GM23248 (cell line): ENCODE measurements at regions not wholly inside any gene's neighbourhood (a gene's known extent, or its start where the extent isn't known, plus 50 kb on each side); places are given as distances from the start of the nearest gene placed in this dataset.

Experiments
- DNase-seq: peaks from one replicate; pipeline ENCODE4 v3.0.0-alpha.2; 2015
- H2AFZ ChIP-seq: fragments of 200-600 bp; sonication (generic); 2 replicates; pipeline ENCODE4 v1.6.1; 2016; ENCODE audit warnings: antibody characterized with exemption
- H3F3A ChIP-seq: fragments of 200-600 bp; sonication (generic); 2 replicates; pipeline ENCODE4 v1.6.1; 2016; ENCODE audit warnings: mild to moderate bottlenecking, antibody characterized with exemption, mixed run types; ENCODE audit not compliant: insufficient read depth
- H3K27ac ChIP-seq: fragments of 200-600 bp; sonication (generic); 2 replicates; pipeline ENCODE4 v1.5.1; 2016; ENCODE audit warnings: mild to moderate bottlenecking
- H3K27me3 ChIP-seq: fragments of 200-600 bp; sonication (generic); replicated peaks from 2 replicates; pipeline ENCODE4 v1.6.1; 2016; ENCODE audit warnings: mild to moderate bottlenecking; ENCODE audit not compliant: insufficient read depth
- H3K36me3 ChIP-seq: fragments of 200-600 bp; sonication (generic); 2 replicates; pipeline ENCODE4 v1.6.1; 2016; ENCODE audit warnings: low read depth, mild to moderate bottlenecking
- H3K4me1 ChIP-seq: fragments of 200-600 bp; sonication (generic); 2 replicates; pipeline ENCODE4 v1.6.1; 2016; ENCODE audit warnings: mild to moderate bottlenecking; ENCODE audit not compliant: insufficient read depth
- H3K4me2 ChIP-seq: fragments of 200-600 bp; sonication (generic); one replicate; pipeline ENCODE4 v1.6.1; 2016; ENCODE audit warnings: mild to moderate bottlenecking; ENCODE audit not compliant: unreplicated experiment
- H3K4me3 ChIP-seq: fragments of 200-600 bp; sonication (generic); 2 replicates; pipeline ENCODE4 v1.5.1; 2016; ENCODE audit warnings: mild to moderate bottlenecking
- H3K79me2 ChIP-seq: fragments of 200-600 bp; sonication (generic); 2 replicates; pipeline ENCODE4 v1.6.1; 2016; ENCODE audit warnings: mild to moderate bottlenecking; ENCODE audit not compliant: insufficient read depth
- H3K9ac ChIP-seq: fragments of 200-600 bp; sonication (generic); 2 replicates; pipeline ENCODE4 v1.6.1; 2016; ENCODE audit warnings: mild to moderate bottlenecking
- H3K9me2 ChIP-seq: fragments of 200-600 bp; sonication (generic); 2 replicates; pipeline ENCODE4 v1.6.1; 2016; ENCODE audit warnings: mixed run types, mild to moderate bottlenecking, moderate library complexity; ENCODE audit not compliant: insufficient read depth
- H3K9me3 ChIP-seq: fragments of 200-600 bp; sonication (generic); one replicate; pipeline ENCODE4 v1.6.1; 2017; ENCODE audit warnings: low read depth
- H4K20me1 ChIP-seq: fragments of 200-600 bp; sonication (generic); 2 replicates; pipeline ENCODE4 v1.6.0; 2016; ENCODE audit not compliant: insufficient read depth
- EZH2 ChIP-seq: fragments of 200-600 bp; sonication (generic); IDR thresholded peaks from 2 replicates; pipeline ENCODE4 v1.6.1; 2018; ENCODE audit warnings: antibody characterized with exemption, mild to moderate bottlenecking; ENCODE audit not compliant: insufficient read depth, poor library complexity, severe bottlenecking
- EZH2phosphoT487 ChIP-seq: fragments of 200-600 bp; sonication (generic); IDR thresholded peaks from 2 replicates; pipeline ENCODE4 v1.6.1; 2018; ENCODE audit warnings: antibody characterized with exemption, moderate library complexity, mild to moderate bottlenecking, low read depth; ENCODE audit not compliant: insufficient read depth
- WGBS, 2 experiments: methylation state at CpG; one replicate each; pipeline ENCODE4 v1.1.6; 2015 to 2017; ENCODE audit warnings: low lambda C conversion rate in 2 of 2, low coverage in 1 of 2; ENCODE audit errors: missing lambda C conversion rate in 2 of 2; 5-methylcytosine and 5-hydroxymethylcytosine counted together
- in situ Hi-C: fragments of 300-500 bp; cut with MboI; formaldehyde crosslinking; loops from 2 replicates; pipeline ENCODE4 v1.15.0; 2020

GRCh38 chr15:31156808-31157207 lies 55.3 kb upstream of the TRPM1 start:
- Histone ChIP-seq H3K9ac (no peak overlapping the region), H3K9me2 (no peaks in the 10 kb centered on the region), H3K4me2 (no peak overlapping the region), H3K4me3 (no peak overlapping the region), H3K27me3 (peaks cover 41% of the 10 kb centered on the region), H3K4me1 (no peaks in the 10 kb centered on the region), H4K20me1 (no peaks in the 10 kb centered on the region), H2AFZ (no peak overlapping the region), H3K9me3 (no peaks in the 10 kb centered on the region), H3K36me3 (no peaks in the 10 kb centered on the region), H3F3A (no peaks in the 10 kb centered on the region), H3K79me2 (no peaks in the 10 kb centered on the region), H3K27ac (no peak overlapping the region)
- in situ Hi-C loops, result no loop called here
- DNase-seq, result no peak
- 25 to 37% methylated on average over 4 of the region's 4 CpGs for WGBS, 2 experiments
- TF ChIP-seq EZH2phosphoT487 (no peak), EZH2 (no peak)

DNA sequence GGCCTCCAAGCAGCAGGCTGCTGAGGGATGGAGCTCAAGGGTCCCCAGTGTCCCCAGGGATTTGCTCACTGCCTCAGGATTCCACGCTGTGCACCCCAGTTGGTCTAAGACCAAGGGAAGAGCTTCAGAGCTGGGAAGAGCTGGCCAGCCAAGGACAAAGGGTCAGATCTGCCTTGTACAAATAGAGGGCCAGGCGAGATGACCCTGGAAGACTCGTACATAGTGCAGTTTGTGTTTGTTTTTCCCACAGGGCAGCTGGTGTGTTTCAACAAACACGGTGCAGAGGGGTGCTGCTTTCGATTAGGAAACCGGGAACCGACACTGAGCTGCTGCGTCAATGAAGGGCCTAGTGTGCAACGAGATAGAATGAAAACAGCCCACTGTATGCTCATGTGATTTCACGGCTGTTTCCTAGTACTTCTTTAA lies 56.1 kb upstream of the TRPM1 start:
- no peak for DNase-seq
- WGBS, 2 experiments, result 34 to 43% methylated on average over 10 of the region's 10 CpGs
- Histone ChIP-seq H3K27me3 (peaks cover 38% of the 10 kb centered on the region), H3K4me2 (no peak overlapping the region), H3K36me3 (no peaks in the 10 kb centered on the region), H3K27ac (no peak overlapping the region), H3K9me3 (no peaks in the 10 kb centered on the region), H2AFZ (no peak overlapping the region), H3F3A (no peaks in the 10 kb centered on the region), H4K20me1 (no peaks in the 10 kb centered on the region), H3K4me1 (no peaks in the 10 kb centered on the region), H3K4me3 (no peak overlapping the region), H3K79me2 (no peaks in the 10 kb centered on the region), H3K9me2 (no peaks in the 10 kb centered on the region), H3K9ac (no peak overlapping the region)
- TF ChIP-seq EZH2, result no peak
- no peak for TF ChIP-seq EZH2phosphoT487
- in situ Hi-C loops, result no loop called here

- H4K20me1 ChIP-seq, result no peaks in the 10 kb centered on the region
- H3K4me3 ChIP-seq, result no peak overlapping the region
- H3K79me2 ChIP-seq, result no peaks in the 10 kb centered on the region
- H3K9me3 ChIP-seq, result no peaks in the 10 kb centered on the region
- no peaks in the 10 kb centered on the region for H3K9me2 ChIP-seq
- H3K27me3 ChIP-seq, result peaks cover 24% of the 10 kb centered on the region; the same call in 1 of the 2 replicates
- H3K9ac ChIP-seq, result no peak overlapping the region
- no peak overlapping the region for H2AFZ ChIP-seq
- no peaks in the 10 kb centered on the region for H3K4me1 ChIP-seq
- 42 to 45% methylated on average over 11 of the region's 11 CpGs for WGBS, 2 experiments
- H3K4me2 ChIP-seq, result no peak overlapping the region
- H3F3A ChIP-seq, result no peaks in the 10 kb centered on the region
- no peaks in the 10 kb centered on the region for H3K36me3 ChIP-seq
- no peak overlapping the region for H3K27ac ChIP-seq
- DNase-seq, result no peak
- TF ChIP-seq EZH2, result no peak
- TF ChIP-seq EZH2phosphoT487, result no peak
- in situ Hi-C loops, result no loop called here
These were observed 57.5 kb upstream of the TRPM1 start for GRCh38 chr15:31158858-31159569.

- DNase-seq, result no peak
These were observed 58.3 kb upstream of the TRPM1 start for GRCh38 chr15:31159837-31160236.

More at GRCh38 chr15:31159837-31160236, 58.3 kb upstream of the TRPM1 start:
- in situ Hi-C loops, result no loop called here
- H3K9ac ChIP-seq, result no peak overlapping the region
- no peaks in the 10 kb centered on the region for H4K20me1 ChIP-seq
- H3K4me3 ChIP-seq, result no peak overlapping the region
- H3K79me2 ChIP-seq, result no peaks in the 10 kb centered on the region
- no peaks in the 10 kb centered on the region for H3K36me3 ChIP-seq
- no peaks in the 10 kb centered on the region for H3K9me2 ChIP-seq
- H3K4me2 ChIP-seq, result no peak overlapping the region
- H3K9me3 ChIP-seq, result no peaks in the 10 kb centered on the region
- H2AFZ ChIP-seq, result no peak overlapping the region
- H3K27me3 ChIP-seq, result peaks cover 16% of the 10 kb centered on the region; the same call in 1 of the 2 replicates
- WGBS, 2 experiments, result 39 to 52% methylated on average over 6 of the region's 6 CpGs
- no peaks in the 10 kb centered on the region for H3K4me1 ChIP-seq
- no peak overlapping the region for H3K27ac ChIP-seq
- TF ChIP-seq EZH2phosphoT487, result no peak
- no peak for TF ChIP-seq EZH2
- no peaks in the 10 kb centered on the region for H3F3A ChIP-seq
